GM06990 (cell line): ENCODE measurements at regions not wholly inside any gene's neighbourhood (a gene's known extent, or its start where the extent isn't known, plus 50 kb on each side); places are given as distances from the start of the nearest gene placed in this dataset.

Experiments used
- DNase-seq: peaks from one replicate; pipeline ENCODE4 v3.0.0-alpha.2; 2011; ENCODE audit not compliant: insufficient read length; ENCODE audit errors: extremely low read depth
- H3K27me3 ChIP-seq: replicated peaks from 2 replicates; pipeline ENCODE4 v1.6.0; 2011; ENCODE audit warnings: low read length; ENCODE audit not compliant: control insufficient read depth, insufficient read depth
- H3K36me3 ChIP-seq: 2 replicates; pipeline ENCODE4 v1.5.1; 2011; ENCODE audit warnings: low read length; ENCODE audit not compliant: control insufficient read depth, insufficient read depth
- H3K4me3 ChIP-seq: replicated peaks from 2 replicates; pipeline ENCODE4 v1.5.1; 2011; ENCODE audit warnings: low read depth, mild to moderate bottlenecking, control low read depth, low read length
- TF ChIP-seq, protein P1 (sequence below): IDR thresholded peaks from 2 replicates; pipeline ENCODE4 v1.5.1; 2011; ENCODE audit warnings: low read length, control low read depth, mild to moderate bottlenecking, inconsistent platforms; ENCODE audit not compliant: insufficient read depth, poor library complexity, severe bottlenecking

GRCh38 chr12:18008642-18009041 lies 81.4 kb downstream of the RERGL start:
- Histone ChIP-seq H3K27me3 (no peaks in the 10 kb centered on the region), H3K4me3 (no peak overlapping the region), H3K36me3 (no peaks in the 10 kb centered on the region)
- DNase-seq, result no peak
- TF ChIP-seq, protein P1, sequence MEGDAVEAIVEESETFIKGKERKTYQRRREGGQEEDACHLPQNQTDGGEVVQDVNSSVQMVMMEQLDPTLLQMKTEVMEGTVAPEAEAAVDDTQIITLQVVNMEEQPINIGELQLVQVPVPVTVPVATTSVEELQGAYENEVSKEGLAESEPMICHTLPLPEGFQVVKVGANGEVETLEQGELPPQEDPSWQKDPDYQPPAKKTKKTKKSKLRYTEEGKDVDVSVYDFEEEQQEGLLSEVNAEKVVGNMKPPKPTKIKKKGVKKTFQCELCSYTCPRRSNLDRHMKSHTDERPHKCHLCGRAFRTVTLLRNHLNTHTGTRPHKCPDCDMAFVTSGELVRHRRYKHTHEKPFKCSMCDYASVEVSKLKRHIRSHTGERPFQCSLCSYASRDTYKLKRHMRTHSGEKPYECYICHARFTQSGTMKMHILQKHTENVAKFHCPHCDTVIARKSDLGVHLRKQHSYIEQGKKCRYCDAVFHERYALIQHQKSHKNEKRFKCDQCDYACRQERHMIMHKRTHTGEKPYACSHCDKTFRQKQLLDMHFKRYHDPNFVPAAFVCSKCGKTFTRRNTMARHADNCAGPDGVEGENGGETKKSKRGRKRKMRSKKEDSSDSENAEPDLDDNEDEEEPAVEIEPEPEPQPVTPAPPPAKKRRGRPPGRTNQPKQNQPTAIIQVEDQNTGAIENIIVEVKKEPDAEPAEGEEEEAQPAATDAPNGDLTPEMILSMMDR, result no peak

- no peak overlapping the region for H3K4me3 ChIP-seq
- DNase-seq, result no peak
- TF ChIP-seq, protein P1, result no peak
- H3K36me3 ChIP-seq, result no peaks in the 10 kb centered on the region
- H3K27me3 ChIP-seq, result no peaks in the 10 kb centered on the region
Measured at GRCh38 chr12:17999174-17999801, 90.7 kb downstream of the RERGL start.

GRCh38 chr12:17992002-17992656 lies 97.9 kb downstream of the RERGL start:
- TF ChIP-seq, protein P1, result peak; percentile 78
- H3K27me3 ChIP-seq, result no peaks in the 10 kb centered on the region
- DNase-seq, result no peak
- no peaks in the 10 kb centered on the region for H3K36me3 ChIP-seq
- H3K4me3 ChIP-seq, result no peak overlapping the region

DNA sequence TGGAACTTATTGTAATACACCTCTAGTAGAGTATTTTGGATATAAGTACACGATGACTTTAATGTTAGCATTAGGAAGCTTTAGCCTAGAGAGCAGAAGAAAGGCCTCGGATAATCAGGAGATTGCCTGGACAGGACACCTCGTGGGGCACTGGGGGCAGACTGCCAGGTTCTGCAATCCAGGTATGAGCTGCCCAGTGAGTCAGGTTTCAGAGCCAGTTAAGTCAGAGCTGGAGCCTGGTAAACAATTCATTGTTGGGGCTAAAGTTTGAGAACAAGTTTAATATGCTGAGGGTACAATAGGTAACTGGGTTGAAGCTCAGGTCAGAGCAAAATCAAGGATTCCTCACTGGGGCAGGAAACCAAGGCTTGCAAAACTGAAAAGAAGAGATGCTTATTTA lies 107.4 kb downstream of the RERGL start:
- no peak for DNase-seq
- no peaks in the 10 kb centered on the region for H3K36me3 ChIP-seq
- TF ChIP-seq, protein P1, result no peak
- no peaks in the 10 kb centered on the region for H3K27me3 ChIP-seq
- H3K4me3 ChIP-seq, result no peak overlapping the region

GRCh38 chr12:17976202-17976601 lies 113.8 kb downstream of the RERGL start:
- TF ChIP-seq, protein P1, result no peak
- DNase-seq, result no peak
- no peaks in the 10 kb centered on the region for H3K27me3 ChIP-seq
- no peaks in the 10 kb centered on the region for H3K36me3 ChIP-seq
- no peak overlapping the region for H3K4me3 ChIP-seq
